Lung (tissue), 11 donors: ENCODE measurements at regions not wholly inside any gene's neighbourhood (a gene's known extent, or its start where the extent isn't known, plus 50 kb on each side); places are given as distances from the start of the nearest gene placed in this dataset.

Experiments used
- ATAC-seq: fragments of 200-7000 bp; cut with Tn5 transposase; one replicate; pipeline ENCODE4 v1.9.1; 2020; ENCODE audit warnings: moderate number of reproducible peaks; ENCODE audit not compliant: insufficient read depth, low FRiP score
- DNase-seq, 3 donors: peaks; one replicate each; pipeline ENCODE4 v3.0.0-alpha.2; 2013 to 2017
- H3K27ac ChIP-seq, 2 donors: one replicate each; pipeline ENCODE4 v1.5.1; 2013; ENCODE audit warnings: mild to moderate bottlenecking in 2 of 2, moderate library complexity in 2 of 2, control low read depth in 1 of 2, inconsistent platforms in 1 of 2, low read depth in 1 of 2, low read length in 1 of 2
- H3K27me3 ChIP-seq, 3 donors: one replicate each; pipeline ENCODE4 v1.5.1; 2013; ENCODE audit warnings: low read length in 2 of 3; ENCODE audit not compliant: control insufficient read depth in 3 of 3, insufficient read depth in 3 of 3
- H3K36me3 ChIP-seq, 4 donors: one replicate each; pipeline ENCODE4 v1.5.1; 2013; ENCODE audit warnings: low read length in 4 of 4, mild to moderate bottlenecking in 1 of 4, moderate library complexity in 1 of 4; ENCODE audit not compliant: control insufficient read depth in 4 of 4, insufficient read depth in 4 of 4
- H3K4me1 ChIP-seq, 5 donors: one replicate each; pipeline ENCODE4 v1.5.1; 2013; ENCODE audit warnings: low read length in 5 of 5, mild to moderate bottlenecking in 2 of 5, moderate library complexity in 1 of 5; ENCODE audit not compliant: control insufficient read depth in 5 of 5, insufficient read depth in 5 of 5
- H3K4me3 ChIP-seq: one replicate; pipeline ENCODE4 v1.5.1; 2013; ENCODE audit warnings: mild to moderate bottlenecking, control low read depth, moderate library complexity
- H3K9ac ChIP-seq, 2 donors: one replicate each; pipeline ENCODE4 v1.5.1; 2013; ENCODE audit warnings: low read length in 2 of 2, control low read depth in 1 of 2; ENCODE audit not compliant: insufficient read depth in 1 of 2
- H3K9me3 ChIP-seq, 4 donors: one replicate each; pipeline ENCODE4 v1.5.1; 2013; ENCODE audit warnings: low read length in 3 of 4, mild to moderate bottlenecking in 1 of 4, moderate library complexity in 1 of 4; ENCODE audit not compliant: control insufficient read depth in 4 of 4, insufficient read depth in 3 of 4
- CTCF ChIP-seq: IDR thresholded peaks from 2 replicates; pipeline ENCODE4 v1.5.1; 2012; ENCODE audit warnings: mild to moderate bottlenecking; ENCODE audit errors: control extremely low read depth, extremely low read depth
- WGBS, 2 donors: extraction: QIAGEN DNeasy Blood & Tissue Kit; methylation state at CpG; one replicate each; pipeline ENCODE4 v1.1.7; 2013; 5-methylcytosine and 5-hydroxymethylcytosine counted together
- donor health status: control.
- donor health status: control.
- donor health status: Bipolar disorder and iron deficiency.
- donor health status: healthy.
- donor health status: DM: yes; HTN: yes; CAD: no.

- 51 to 69% methylated on average over 10 of the region's 10 CpGs for WGBS, 2 donors
- peak; percentile 79 to 88 (median 86) for DNase-seq
- TF ChIP-seq CTCF = no peak
- H3K27ac ChIP-seq = no peak overlapping the region
- no peak overlapping the region for H3K4me3 ChIP-seq
- H3K27me3 ChIP-seq = no peaks in the 10 kb centered on the region
- no peak overlapping the region for H3K9ac ChIP-seq
- H3K4me1 ChIP-seq = peaks cover 0 to 18% (median 0%) of the 10 kb centered on the region in 5 donors
- ATAC-seq = no peak
- peaks cover 0 to under 1% (median 0%) of the 10 kb centered on the region in 4 donors for H3K9me3 ChIP-seq
- no peaks in the 10 kb centered on the region for H3K36me3 ChIP-seq
Measured at GRCh38 chr5:72013766-72014624, 93.3 kb upstream of the MAP1B start.

- Histone ChIP-seq H3K4me1 (peaks cover 0 to 16% (median 0%) of the 10 kb centered on the region in 5 donors), H3K9me3 (peaks cover 0 to 3% (median 0%) of the 10 kb centered on the region in 4 donors), H3K27ac (no peak overlapping the region), H3K4me3 (no peak overlapping the region), H3K9ac (no peak overlapping the region), H3K36me3 (no peaks in the 10 kb centered on the region), H3K27me3 (no peaks in the 10 kb centered on the region)
- DNase-seq (peak; percentile 56 to 73 (median 70)), ATAC-seq (no peak)
- WGBS, 2 donors = 54 to 74% methylated on average over 7 of the region's 7 CpGs
- TF ChIP-seq CTCF = no peak
Measured at GRCh38 chr5:72015103-72015548, 92.1 kb upstream of the MAP1B start.

- H3K4me3 ChIP-seq = no peak overlapping the region
- 26 to 27% methylated on average over 1 of the region's 1 CpG for WGBS, 2 donors
- H3K27ac ChIP-seq = no peak overlapping the region
- H3K9me3 ChIP-seq = peaks cover 0 to 3% (median 0%) of the 10 kb centered on the region in 4 donors
- TF ChIP-seq CTCF = peak; percentile 67
- no peak overlapping the region for H3K9ac ChIP-seq
- H3K36me3 ChIP-seq = no peaks in the 10 kb centered on the region
- no peaks in the 10 kb centered on the region for H3K27me3 ChIP-seq
- DNase-seq = peak in 2 of 3 donors; percentile 58 to 59
- H3K4me1 ChIP-seq = peaks cover 0 to 5% (median 0%) of the 10 kb centered on the region in 5 donors
- ATAC-seq = no peak
Measured at GRCh38 chr5:72018143-72018803, 89.0 kb upstream of the MAP1B start.
